ENCODE measurements at regions not wholly inside any gene's neighbourhood (a gene's known extent, or its start where the extent isn't known, plus 50 kb on each side); places are given as distances from the start of the nearest gene placed in this dataset.

GRCh38 chr6:133715270-133715669 lies 173.6 kb upstream of the TCF21 start:
- Histone ChIP-seq H3K4me3 (ENCODE audit: low read length) (no peak overlapping the region), H3K27me3 (ENCODE audit: control insufficient read depth, insufficient read depth) (no peaks in the 10 kb centered on the region), H3K9me3 (ENCODE audit: control insufficient read depth, low read length) (no peaks in the 10 kb centered on the region), H3K27ac (ENCODE audit: low read length) (no peak overlapping the region), H3K4me1 (ENCODE audit: control insufficient read depth, insufficient read depth, low read length) (no peaks in the 10 kb centered on the region)
- intact Hi-C loops (cut with DNase I): no loop called here
- 73% methylated on average over 3 of the region's 3 CpGs for WGBS
- no peak for DNase-seq
- no peak for ATAC-seq

- WGBS: 72% methylated on average over 4 of the region's 4 CpGs
- H3K9me3 ChIP-seq (ENCODE audit: control insufficient read depth, low read length): no peaks in the 10 kb centered on the region
- ATAC-seq: no peak
- no peak for DNase-seq
- intact Hi-C loops (cut with DNase I): no loop called here
- no peaks in the 10 kb centered on the region for H3K4me1 ChIP-seq (ENCODE audit: control insufficient read depth, insufficient read depth, low read length)
- H3K4me3 ChIP-seq (ENCODE audit: low read length): no peak overlapping the region
- H3K27ac ChIP-seq (ENCODE audit: low read length): no peak overlapping the region
- H3K27me3 ChIP-seq (ENCODE audit: control insufficient read depth, insufficient read depth): no peaks in the 10 kb centered on the region
Observed at GRCh38 chr6:133724726-133725125, 164.2 kb upstream of the TCF21 start.

- Histone ChIP-seq H3K4me3 (ENCODE audit: low read length) (no peak overlapping the region), H3K27ac (ENCODE audit: low read length) (no peak overlapping the region), H3K4me1 (ENCODE audit: control insufficient read depth, insufficient read depth, low read length) (no peaks in the 10 kb centered on the region), H3K9me3 (ENCODE audit: control insufficient read depth, low read length) (no peaks in the 10 kb centered on the region), H3K27me3 (ENCODE audit: control insufficient read depth, insufficient read depth) (no peaks in the 10 kb centered on the region)
- no peak for DNase-seq
- intact Hi-C loops (cut with DNase I): no loop called here
- 86% methylated on average over 2 of the region's 2 CpGs for WGBS
- ATAC-seq: no peak
Observed at GRCh38 chr6:133726188-133726587, 162.7 kb upstream of the TCF21 start.

- ATAC-seq: no peak
- Histone ChIP-seq H3K27me3 (ENCODE audit: control insufficient read depth, insufficient read depth) (no peaks in the 10 kb centered on the region), H3K9me3 (ENCODE audit: control insufficient read depth, low read length) (no peaks in the 10 kb centered on the region), H3K4me1 (ENCODE audit: control insufficient read depth, insufficient read depth, low read length) (no peaks in the 10 kb centered on the region), H3K4me3 (ENCODE audit: low read length) (no peak overlapping the region), H3K27ac (ENCODE audit: low read length) (no peak overlapping the region)
- intact Hi-C loops (cut with DNase I): no loop called here
- no peak for DNase-seq
- WGBS: 45% methylated on average over 4 of the region's 4 CpGs
Observed at GRCh38 chr6:133730881-133731280, 158.0 kb upstream of the TCF21 start.

- no peak for ATAC-seq
- Histone ChIP-seq H3K4me1 (ENCODE audit: control insufficient read depth, insufficient read depth, low read length) (no peaks in the 10 kb centered on the region), H3K4me3 (ENCODE audit: low read length) (no peak overlapping the region), H3K9me3 (ENCODE audit: control insufficient read depth, low read length) (no peaks in the 10 kb centered on the region), H3K27ac (ENCODE audit: low read length) (no peak overlapping the region), H3K27me3 (ENCODE audit: control insufficient read depth, insufficient read depth) (no peaks in the 10 kb centered on the region)
- DNase-seq: no peak
- intact Hi-C loops (cut with DNase I): no loop called here
- 63% methylated on average over 5 of the region's 5 CpGs for WGBS
Observed at GRCh38 chr6:133740218-133740617, 148.7 kb upstream of the TCF21 start.

- ATAC-seq (no peak), DNase-seq (no peak)
- H3K27me3 ChIP-seq (ENCODE audit: control insufficient read depth, insufficient read depth): no peaks in the 10 kb centered on the region
- WGBS: 77% methylated on average over 2 of the region's 2 CpGs
- H3K4me1 ChIP-seq (ENCODE audit: control insufficient read depth, insufficient read depth, low read length): no peaks in the 10 kb centered on the region
- intact Hi-C loops (cut with DNase I): no loop called here
- H3K27ac ChIP-seq (ENCODE audit: low read length): no peak overlapping the region
- H3K4me3 ChIP-seq (ENCODE audit: low read length): no peak overlapping the region
- no peaks in the 10 kb centered on the region for H3K9me3 ChIP-seq (ENCODE audit: control insufficient read depth, low read length)
Observed at GRCh38 chr6:133740816-133741215, 148.1 kb upstream of the TCF21 start.

- WGBS: 21% methylated on average over 5 of the region's 5 CpGs
- intact Hi-C loops (cut with DNase I): no loop called here
- no peak overlapping the region for H3K4me3 ChIP-seq (ENCODE audit: low read length)
- no peaks in the 10 kb centered on the region for H3K4me1 ChIP-seq (ENCODE audit: control insufficient read depth, insufficient read depth, low read length)
- no peaks in the 10 kb centered on the region for H3K9me3 ChIP-seq (ENCODE audit: control insufficient read depth, low read length)
- DNase-seq (no peak), ATAC-seq (peak; percentile 55 to 78)
- H3K27me3 ChIP-seq (ENCODE audit: control insufficient read depth, insufficient read depth): no peaks in the 10 kb centered on the region
- no peak overlapping the region for H3K27ac ChIP-seq (ENCODE audit: low read length)
Observed at GRCh38 chr6:133741375-133741861, 147.5 kb upstream of the TCF21 start.

- Histone ChIP-seq H3K27ac (ENCODE audit: low read length) (no peak overlapping the region), H3K27me3 (ENCODE audit: control insufficient read depth, insufficient read depth) (no peaks in the 10 kb centered on the region), H3K4me1 (ENCODE audit: control insufficient read depth, insufficient read depth, low read length) (no peaks in the 10 kb centered on the region), H3K9me3 (ENCODE audit: control insufficient read depth, low read length) (no peaks in the 10 kb centered on the region), H3K4me3 (ENCODE audit: low read length) (no peak overlapping the region)
- ATAC-seq (no peak), DNase-seq (no peak)
- WGBS: 71% methylated on average over 2 of the region's 2 CpGs
- intact Hi-C loops (cut with DNase I): no loop called here
Observed at GRCh38 chr6:133743621-133744020, 145.3 kb upstream of the TCF21 start.

GRCh38 chr6:133746417-133746770 lies 142.5 kb upstream of the TCF21 start:
- no peak overlapping the region for H3K4me3 ChIP-seq (ENCODE audit: low read length)
- no peaks in the 10 kb centered on the region for H3K27me3 ChIP-seq (ENCODE audit: control insufficient read depth, insufficient read depth)
- H3K4me1 ChIP-seq (ENCODE audit: control insufficient read depth, insufficient read depth, low read length): no peaks in the 10 kb centered on the region
- no peak for DNase-seq
- 96% methylated on average over 3 of the region's 3 CpGs for WGBS
- no peak overlapping the region for H3K27ac ChIP-seq (ENCODE audit: low read length)
- no peak for ATAC-seq
- intact Hi-C loops (cut with DNase I): no loop called here
- no peaks in the 10 kb centered on the region for H3K9me3 ChIP-seq (ENCODE audit: control insufficient read depth, low read length)

GRCh38 chr6:133748628-133749027 lies 140.3 kb upstream of the TCF21 start:
- Histone ChIP-seq H3K27ac (ENCODE audit: low read length) (no peak overlapping the region), H3K4me3 (ENCODE audit: low read length) (no peak overlapping the region), H3K27me3 (ENCODE audit: control insufficient read depth, insufficient read depth) (no peaks in the 10 kb centered on the region), H3K4me1 (ENCODE audit: control insufficient read depth, insufficient read depth, low read length) (no peaks in the 10 kb centered on the region), H3K9me3 (ENCODE audit: control insufficient read depth, low read length) (no peaks in the 10 kb centered on the region)
- intact Hi-C loops (cut with DNase I): no loop called here
- WGBS: 52% methylated on average over 3 of the region's 3 CpGs
- DNase-seq (no peak), ATAC-seq (no peak)

GRCh38 chr6:133749427-133749826 lies 139.5 kb upstream of the TCF21 start:
- ATAC-seq (no peak), DNase-seq (peak in 1 of 3 donors; percentile 31)
- no peak overlapping the region for H3K27ac ChIP-seq (ENCODE audit: low read length)
- WGBS: 89% methylated on average over 5 of the region's 5 CpGs
- H3K4me3 ChIP-seq (ENCODE audit: low read length): no peak overlapping the region
- intact Hi-C loops (cut with DNase I): no loop called here
- H3K9me3 ChIP-seq (ENCODE audit: control insufficient read depth, low read length): no peaks in the 10 kb centered on the region
- no peaks in the 10 kb centered on the region for H3K27me3 ChIP-seq (ENCODE audit: control insufficient read depth, insufficient read depth)
- H3K4me1 ChIP-seq (ENCODE audit: control insufficient read depth, insufficient read depth, low read length): peaks cover 2% of the 10 kb centered on the region

- ATAC-seq (no peak), DNase-seq (no peak)
- H3K9me3 ChIP-seq (ENCODE audit: control insufficient read depth, low read length): no peaks in the 10 kb centered on the region
- no peaks in the 10 kb centered on the region for H3K27me3 ChIP-seq (ENCODE audit: control insufficient read depth, insufficient read depth)
- WGBS: 39% methylated on average over 3 of the region's 3 CpGs
- H3K4me3 ChIP-seq (ENCODE audit: low read length): no peak overlapping the region
- H3K4me1 ChIP-seq (ENCODE audit: control insufficient read depth, insufficient read depth, low read length): peaks cover 2% of the 10 kb centered on the region
- intact Hi-C loops (cut with DNase I): loop anchor here in 1 of 4 donors (10.0 kb wide), 1 partner anchor 133 kb away; the partner anchor contains the start of gene TCF21
- H3K27ac ChIP-seq (ENCODE audit: low read length): no peak overlapping the region
Observed at GRCh38 chr6:133752129-133752528, 136.8 kb upstream of the TCF21 start.

Data from right cardiac atrium (tissue), 5 donors.